ENCODE measurements at regions not wholly inside any gene's neighbourhood (a gene's known extent, or its start where the extent isn't known, plus 50 kb on each side); places are given as distances from the start of the nearest gene placed in this dataset.

GRCh38 chr14:66088656-66089055 is 397.5 kb upstream of the CCDC196 start:
- no peak overlapping the region for H3K4me2 ChIP-seq (ENCODE audit: extremely low read depth, insufficient read depth, low read length)

GRCh38 chr14:66092206-66092605 is 394.0 kb upstream of the CCDC196 start:
- H3K9ac ChIP-seq (ENCODE audit: insufficient read depth, low read length) = no peak overlapping the region
- H3K9me3 ChIP-seq (ENCODE audit: control insufficient read depth, insufficient read depth, low read depth, low read length) = no peaks in the 10 kb centered on the region
- DNase-seq (ENCODE audit: low read depth in 2 of 2) = no peak
- no peak overlapping the region for H2AFZ ChIP-seq (ENCODE audit: low read length)
- H3K79me2 ChIP-seq (ENCODE audit: control insufficient read depth, insufficient read depth, low read length) = no peaks in the 10 kb centered on the region
- H3K4me3 ChIP-seq (replicated peaks in 1 of 4; ENCODE audit: control extremely low read depth in 1 of 4, insufficient read depth in 1 of 4, low read depth in 3 of 4, low read length in 4 of 4) = no peak overlapping the region
- H3K4me1 ChIP-seq (ENCODE audit: control insufficient read depth, extremely low read depth, insufficient read depth, low read length) = no peaks in the 10 kb centered on the region
- H3K36me3 ChIP-seq (ENCODE audit: control insufficient read depth, insufficient read depth, low read length) = no peaks in the 10 kb centered on the region
- H3K4me2 ChIP-seq (ENCODE audit: extremely low read depth, insufficient read depth, low read length) = no peak overlapping the region
- H3K27me3 ChIP-seq (ENCODE audit: control insufficient read depth, insufficient read depth, low read length) = no peaks in the 10 kb centered on the region
- no peak overlapping the region for H3K27ac ChIP-seq (ENCODE audit: insufficient read depth, low read length)
- TF ChIP-seq CTCF (conservative IDR thresholded peaks at IDR 0.05 in 1 of 2, IDR thresholded peaks at IDR 0.05 in 1 of 2; ENCODE audit: low read depth in 1 of 2, low read length in 2 of 2) (no peak), EZH2 (IDR thresholded peaks at IDR 0.05; ENCODE audit: low read length, missing control alignments) (no peak)
- no peaks in the 10 kb centered on the region for H4K20me1 ChIP-seq (ENCODE audit: control insufficient read depth, extremely low read depth, insufficient read depth, low read length)

More at GRCh38 chr14:66088656-66089055, 397.5 kb upstream of the CCDC196 start:
- TF ChIP-seq CTCF (conservative IDR thresholded peaks at IDR 0.05 in 1 of 2, IDR thresholded peaks at IDR 0.05 in 1 of 2; ENCODE audit: low read depth in 1 of 2, low read length in 2 of 2) (no peak), EZH2 (IDR thresholded peaks at IDR 0.05; ENCODE audit: low read length, missing control alignments) (no peak)
- H3K9me3 ChIP-seq (ENCODE audit: control insufficient read depth, insufficient read depth, low read depth, low read length) = no peaks in the 10 kb centered on the region
- H3K4me1 ChIP-seq (ENCODE audit: control insufficient read depth, extremely low read depth, insufficient read depth, low read length) = no peaks in the 10 kb centered on the region
- H3K4me3 ChIP-seq (replicated peaks in 1 of 4; ENCODE audit: control extremely low read depth in 1 of 4, insufficient read depth in 1 of 4, low read depth in 3 of 4, low read length in 4 of 4) = no peak overlapping the region
- H4K20me1 ChIP-seq (ENCODE audit: control insufficient read depth, extremely low read depth, insufficient read depth, low read length) = no peaks in the 10 kb centered on the region
- no peak overlapping the region for H3K9ac ChIP-seq (ENCODE audit: insufficient read depth, low read length)
- H3K27me3 ChIP-seq (ENCODE audit: control insufficient read depth, insufficient read depth, low read length) = no peaks in the 10 kb centered on the region
- H3K27ac ChIP-seq (ENCODE audit: insufficient read depth, low read length) = no peak overlapping the region
- DNase-seq (ENCODE audit: low read depth in 2 of 2) = no peak
- no peak overlapping the region for H2AFZ ChIP-seq (ENCODE audit: low read length)
- H3K79me2 ChIP-seq (ENCODE audit: control insufficient read depth, insufficient read depth, low read length) = no peaks in the 10 kb centered on the region
- H3K36me3 ChIP-seq (ENCODE audit: control insufficient read depth, insufficient read depth, low read length) = no peaks in the 10 kb centered on the region

- TF ChIP-seq CTCF (conservative IDR thresholded peaks at IDR 0.05 in 1 of 2, IDR thresholded peaks at IDR 0.05 in 1 of 2; ENCODE audit: low read depth in 1 of 2, low read length in 2 of 2) (no peak), EZH2 (IDR thresholded peaks at IDR 0.05; ENCODE audit: low read length, missing control alignments) (no peak)
- H2AFZ ChIP-seq (ENCODE audit: low read length) = no peak overlapping the region
- no peaks in the 10 kb centered on the region for H3K27me3 ChIP-seq (ENCODE audit: control insufficient read depth, insufficient read depth, low read length)
Measured at GRCh38 chr14:66092748-66093147, 393.4 kb upstream of the CCDC196 start.

More at GRCh38 chr14:66092748-66093147, 393.4 kb upstream of the CCDC196 start:
- DNase-seq (ENCODE audit: low read depth in 2 of 2) = no peak
- H3K9ac ChIP-seq (ENCODE audit: insufficient read depth, low read length) = no peak overlapping the region
- H3K4me1 ChIP-seq (ENCODE audit: control insufficient read depth, extremely low read depth, insufficient read depth, low read length) = no peaks in the 10 kb centered on the region
- no peaks in the 10 kb centered on the region for H3K79me2 ChIP-seq (ENCODE audit: control insufficient read depth, insufficient read depth, low read length)
- no peak overlapping the region for H3K4me3 ChIP-seq (replicated peaks in 1 of 4; ENCODE audit: control extremely low read depth in 1 of 4, insufficient read depth in 1 of 4, low read depth in 3 of 4, low read length in 4 of 4)
- H3K27ac ChIP-seq (ENCODE audit: insufficient read depth, low read length) = no peak overlapping the region
- H3K9me3 ChIP-seq (ENCODE audit: control insufficient read depth, insufficient read depth, low read depth, low read length) = no peaks in the 10 kb centered on the region
- H4K20me1 ChIP-seq (ENCODE audit: control insufficient read depth, extremely low read depth, insufficient read depth, low read length) = no peaks in the 10 kb centered on the region
- no peaks in the 10 kb centered on the region for H3K36me3 ChIP-seq (ENCODE audit: control insufficient read depth, insufficient read depth, low read length)
- no peak overlapping the region for H3K4me2 ChIP-seq (ENCODE audit: extremely low read depth, insufficient read depth, low read length)

Data from fibroblast of lung (primary cell).